Hepatocyte (in vitro differentiated cells): ENCODE measurements at regions not wholly inside any gene's neighbourhood (a gene's known extent, or its start where the extent isn't known, plus 50 kb on each side); places are given as distances from the start of the nearest gene placed in this dataset.

Experiments used
- CTCF ChIP-seq: fragments of 200-600 bp; sonication (generic); IDR thresholded peaks from 2 replicates; pipeline ENCODE4 v1.5.1; 2016; ENCODE audit warnings: antibody characterized with exemption, mild to moderate bottlenecking; ENCODE audit not compliant: poor library complexity
- EZH2 ChIP-seq: fragments of 200-600 bp; sonication (generic); IDR thresholded peaks from 2 replicates; pipeline ENCODE4 v1.6.1; 2016; ENCODE audit warnings: antibody characterized with exemption, mild to moderate bottlenecking, borderline replicate concordance

DNA sequence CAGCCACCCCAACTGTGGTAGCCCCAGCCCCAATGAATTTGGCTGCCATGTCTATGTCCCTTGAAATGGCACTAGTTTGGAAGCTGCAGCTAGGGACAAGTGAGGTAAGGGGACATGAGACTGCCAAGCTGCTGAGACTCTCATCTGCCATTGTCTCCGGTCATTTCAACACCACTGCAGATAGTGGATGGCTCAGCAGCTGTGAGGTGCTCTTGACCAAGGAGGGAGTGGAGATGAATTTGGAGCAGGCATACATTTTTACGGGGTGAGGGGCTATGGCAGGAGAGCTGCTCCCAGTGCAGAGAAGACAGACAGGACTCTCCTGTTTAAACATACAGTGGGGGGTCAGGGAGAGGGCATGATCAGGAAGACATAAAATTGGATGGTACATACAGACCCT is 315.5 kb upstream of the CAMK1G start:
- no peak for TF ChIP-seq CTCF
- TF ChIP-seq EZH2 = no peak
